ENCODE measurements at regions not wholly inside any gene's neighbourhood (a gene's known extent, or its start where the extent isn't known, plus 50 kb on each side); places are given as distances from the start of the nearest gene placed in this dataset.
"Not testable (repeated sequence)": the region's sequence is repeated elsewhere in the genome, so short reads cannot be mapped to it uniquely, and the experiment has no call there.

GRCh38 chr6:44042989-44043478 lies 84.2 kb downstream of the MRPL14 start:
- H3K9ac ChIP-seq (ENCODE audit: low read length in 5 of 5): no peak overlapping the region
- peaks cover 0 to 4% (median 0%) of the 10 kb centered on the region in 5 donors for H3K27me3 ChIP-seq (ENCODE audit: control insufficient read depth in 5 of 5, insufficient read depth in 4 of 5, low read length in 5 of 5)
- peaks cover 3 to 23% (median 18%) of the 10 kb centered on the region in 5 donors for H3K4me1 ChIP-seq (ENCODE audit: control insufficient read depth in 5 of 5, insufficient read depth in 5 of 5, low read length in 5 of 5)
- H3K27ac ChIP-seq (ENCODE audit: low read depth, low read length): no peak overlapping the region
- no peaks in the 10 kb centered on the region for H3K36me3 ChIP-seq (ENCODE audit: control insufficient read depth in 5 of 5, insufficient read depth in 5 of 5, low read length in 5 of 5)
- H3K4me3 ChIP-seq (ENCODE audit: low read depth in 1 of 5, low read length in 5 of 5): no peak overlapping the region
- no peaks in the 10 kb centered on the region for H3K9me3 ChIP-seq (ENCODE audit: control insufficient read depth in 5 of 5, low read length in 5 of 5)

DNA sequence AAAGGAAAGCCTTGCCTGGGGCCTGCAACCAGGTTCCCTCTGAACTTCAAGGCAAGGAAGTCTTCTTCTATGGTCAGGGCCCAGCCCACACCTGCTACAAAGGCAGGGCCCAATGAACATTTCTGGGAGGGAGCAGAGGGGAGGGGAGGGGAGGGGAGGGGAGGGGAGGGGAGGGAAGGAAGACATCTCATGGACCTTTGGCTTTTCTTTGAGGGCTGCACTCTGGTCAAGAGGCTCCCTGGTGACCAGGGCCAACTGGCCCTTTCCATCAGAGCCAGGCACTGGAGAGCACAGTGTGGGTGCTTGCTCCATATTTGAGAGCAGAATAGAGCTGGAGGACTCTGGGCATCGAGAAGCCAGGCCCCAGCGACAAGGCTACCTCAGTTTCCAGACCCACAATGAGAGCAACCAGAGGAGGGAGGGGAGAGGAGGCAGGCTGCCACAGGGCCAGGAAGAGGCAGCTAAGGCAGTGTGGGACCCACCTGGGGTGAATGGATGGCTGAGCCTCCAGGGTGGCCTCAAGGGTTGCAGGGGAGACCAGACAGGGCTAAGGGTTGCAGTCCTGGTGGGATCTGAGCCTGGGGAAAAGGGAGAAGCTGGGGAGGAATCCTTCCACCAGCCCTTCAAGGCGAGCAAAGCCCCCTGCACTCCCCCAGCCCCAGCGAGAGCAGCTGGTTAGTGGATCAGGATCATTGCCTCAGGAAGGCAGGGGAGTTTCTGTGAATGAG lies 84.8 kb downstream of the MRPL14 start:
- H3K9ac ChIP-seq (ENCODE audit: low read length in 5 of 5): no peak overlapping the region
- H3K4me3 ChIP-seq (ENCODE audit: low read depth in 1 of 5, low read length in 5 of 5): no peak overlapping the region
- no peaks in the 10 kb centered on the region for H3K36me3 ChIP-seq (ENCODE audit: control insufficient read depth in 5 of 5, insufficient read depth in 5 of 5, low read length in 5 of 5)
- peaks cover 3 to 23% (median 18%) of the 10 kb centered on the region in 5 donors for H3K4me1 ChIP-seq (ENCODE audit: control insufficient read depth in 5 of 5, insufficient read depth in 5 of 5, low read length in 5 of 5)
- no peaks in the 10 kb centered on the region for H3K9me3 ChIP-seq (ENCODE audit: control insufficient read depth in 5 of 5, low read length in 5 of 5)
- peaks cover 0 to 4% (median 0%) of the 10 kb centered on the region in 5 donors for H3K27me3 ChIP-seq (ENCODE audit: control insufficient read depth in 5 of 5, insufficient read depth in 4 of 5, low read length in 5 of 5)
- H3K27ac ChIP-seq (ENCODE audit: low read depth, low read length): no peak overlapping the region

- peaks cover 3 to 23% (median 18%) of the 10 kb centered on the region in 5 donors for H3K4me1 ChIP-seq (ENCODE audit: control insufficient read depth in 5 of 5, insufficient read depth in 5 of 5, low read length in 5 of 5)
- H3K9me3 ChIP-seq (ENCODE audit: control insufficient read depth in 5 of 5, low read length in 5 of 5): no peaks in the 10 kb centered on the region
- H3K27ac ChIP-seq (ENCODE audit: low read depth, low read length): no peak overlapping the region
- H3K36me3 ChIP-seq (ENCODE audit: control insufficient read depth in 5 of 5, insufficient read depth in 5 of 5, low read length in 5 of 5): no peaks in the 10 kb centered on the region
- H3K4me3 ChIP-seq (ENCODE audit: low read depth in 1 of 5, low read length in 5 of 5): no peak overlapping the region
- peaks cover 0 to 3% (median 0%) of the 10 kb centered on the region in 5 donors for H3K27me3 ChIP-seq (ENCODE audit: control insufficient read depth in 5 of 5, insufficient read depth in 4 of 5, low read length in 5 of 5)
- no peak overlapping the region for H3K9ac ChIP-seq (ENCODE audit: low read length in 5 of 5)
Measured at GRCh38 chr6:44041461-44042260, 85.6 kb downstream of the MRPL14 start.

DNA sequence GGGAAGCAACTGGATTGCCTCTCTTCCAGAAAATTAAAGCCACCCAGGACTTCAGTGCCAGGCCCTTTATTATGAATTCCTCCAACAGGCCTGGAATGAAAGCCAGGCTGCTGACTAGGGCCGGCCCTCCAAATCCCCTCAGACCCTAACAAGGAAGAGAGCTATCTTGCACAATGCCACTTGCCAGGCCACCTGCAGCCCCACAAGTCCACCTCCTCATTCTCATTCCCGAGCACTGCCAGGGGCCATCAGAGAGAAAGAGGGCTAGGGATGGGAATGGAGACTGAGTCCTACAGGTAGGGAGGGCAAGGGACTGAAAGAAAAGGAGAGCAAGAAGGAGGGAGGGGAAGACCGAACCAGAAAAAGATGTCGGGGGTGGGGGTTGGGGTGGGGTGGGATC lies 86.5 kb downstream of the MRPL14 start:
- Histone ChIP-seq H3K36me3 (ENCODE audit: control insufficient read depth in 5 of 5, insufficient read depth in 5 of 5, low read length in 5 of 5) (no peaks in the 10 kb centered on the region), H3K4me3 (ENCODE audit: low read depth in 1 of 5, low read length in 5 of 5) (no peak overlapping the region), H3K27ac (ENCODE audit: low read depth, low read length) (no peak overlapping the region), H3K9me3 (ENCODE audit: control insufficient read depth in 5 of 5, low read length in 5 of 5) (no peaks in the 10 kb centered on the region), H3K27me3 (ENCODE audit: control insufficient read depth in 5 of 5, insufficient read depth in 4 of 5, low read length in 5 of 5) (peaks cover 0 to 3% (median 0%) of the 10 kb centered on the region in 5 donors), H3K4me1 (ENCODE audit: control insufficient read depth in 5 of 5, insufficient read depth in 5 of 5, low read length in 5 of 5) (peaks cover 3 to 24% (median 18%) of the 10 kb centered on the region in 5 donors), H3K9ac (ENCODE audit: low read length in 5 of 5) (no peak overlapping the region)

- no peak overlapping the region for H3K4me3 ChIP-seq (ENCODE audit: low read depth in 1 of 5, low read length in 5 of 5)
- H3K27me3 ChIP-seq (ENCODE audit: control insufficient read depth in 5 of 5, insufficient read depth in 4 of 5, low read length in 5 of 5): peaks cover 0 to 3% (median 0%) of the 10 kb centered on the region in 5 donors
- H3K4me1 ChIP-seq (ENCODE audit: control insufficient read depth in 5 of 5, insufficient read depth in 5 of 5, low read length in 5 of 5): peaks cover 3 to 27% (median 21%) of the 10 kb centered on the region in 5 donors
- H3K27ac ChIP-seq (ENCODE audit: low read depth, low read length): no peak overlapping the region
- no peaks in the 10 kb centered on the region for H3K9me3 ChIP-seq (ENCODE audit: control insufficient read depth in 5 of 5, low read length in 5 of 5)
- no peaks in the 10 kb centered on the region for H3K36me3 ChIP-seq (ENCODE audit: control insufficient read depth in 5 of 5, insufficient read depth in 5 of 5, low read length in 5 of 5)
- no peak overlapping the region for H3K9ac ChIP-seq (ENCODE audit: low read length in 5 of 5)
Measured at GRCh38 chr6:44039839-44040350, 87.4 kb downstream of the MRPL14 start.

DNA sequence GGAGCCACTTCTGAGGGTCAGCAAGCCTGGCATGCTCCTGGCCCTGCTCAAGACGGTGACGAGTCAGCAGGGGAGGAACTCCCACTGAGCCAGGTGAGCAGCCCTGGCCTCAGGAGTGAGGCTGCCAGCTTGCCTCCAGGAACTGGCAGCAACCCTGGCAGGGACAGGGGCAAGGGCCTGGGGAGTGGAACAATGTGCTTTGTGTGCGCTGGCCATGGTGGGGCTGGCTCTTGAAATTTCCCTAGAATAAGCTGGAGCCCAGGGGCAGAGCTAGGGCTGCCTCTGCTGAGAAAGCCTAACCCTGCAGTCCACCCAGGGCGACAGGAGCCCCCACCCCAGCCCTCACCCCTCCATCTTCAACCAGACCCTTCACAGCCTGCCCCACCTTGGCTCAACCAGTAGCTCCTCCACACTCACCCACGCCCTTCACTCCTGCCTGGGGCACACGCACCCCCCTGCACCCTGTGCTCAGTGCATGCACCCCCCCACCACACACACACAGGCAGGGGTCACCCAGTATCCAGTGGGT lies 88.0 kb downstream of the MRPL14 start:
- Histone ChIP-seq H3K4me3 (ENCODE audit: low read depth in 1 of 5, low read length in 5 of 5) (no peak overlapping the region), H3K9ac (ENCODE audit: low read length in 5 of 5) (no peak overlapping the region), H3K36me3 (ENCODE audit: control insufficient read depth in 5 of 5, insufficient read depth in 5 of 5, low read length in 5 of 5) (no peaks in the 10 kb centered on the region), H3K9me3 (ENCODE audit: control insufficient read depth in 5 of 5, low read length in 5 of 5) (no peaks in the 10 kb centered on the region), H3K27ac (ENCODE audit: low read depth, low read length) (no peak overlapping the region), H3K4me1 (ENCODE audit: control insufficient read depth in 5 of 5, insufficient read depth in 5 of 5, low read length in 5 of 5) (peaks cover 1 to 27% (median 21%) of the 10 kb centered on the region in 5 donors), H3K27me3 (ENCODE audit: control insufficient read depth in 5 of 5, insufficient read depth in 4 of 5, low read length in 5 of 5) (peaks cover 0 to 3% (median 0%) of the 10 kb centered on the region in 5 donors)

DNA sequence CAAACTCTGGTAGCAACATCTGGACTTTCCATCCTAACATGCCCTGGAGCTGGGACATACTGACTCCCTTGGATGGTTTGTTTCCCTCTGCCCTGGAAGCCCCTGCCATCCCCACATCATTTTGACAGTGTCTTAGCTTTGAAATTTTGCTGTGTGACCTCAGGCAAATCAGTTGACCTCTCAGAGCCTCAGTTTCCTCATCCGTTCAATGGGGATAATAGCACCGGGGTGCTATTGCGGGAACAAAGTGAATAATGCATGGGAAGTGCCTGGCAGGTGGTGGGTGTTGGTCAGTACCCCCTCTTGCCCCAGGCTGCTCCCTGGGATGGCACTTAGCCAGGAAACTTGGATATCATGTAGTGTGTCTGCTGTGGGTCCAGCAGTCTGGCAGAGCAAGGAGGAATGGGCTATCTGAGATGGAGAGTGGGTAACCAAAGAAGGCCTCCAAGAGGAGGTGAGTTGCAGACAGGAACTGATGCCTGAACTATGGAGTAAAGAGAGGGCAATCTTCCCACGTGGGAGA lies 88.6 kb downstream of the MRPL14 start:
- no peaks in the 10 kb centered on the region for H3K36me3 ChIP-seq (ENCODE audit: control insufficient read depth in 5 of 5, insufficient read depth in 5 of 5, low read length in 5 of 5)
- peaks cover 0 to 4% (median 0%) of the 10 kb centered on the region in 5 donors for H3K27me3 ChIP-seq (ENCODE audit: control insufficient read depth in 5 of 5, insufficient read depth in 4 of 5, low read length in 5 of 5)
- H3K4me3 ChIP-seq (ENCODE audit: low read depth in 1 of 5, low read length in 5 of 5): no peak overlapping the region
- H3K9ac ChIP-seq (ENCODE audit: low read length in 5 of 5): no peak overlapping the region
- H3K27ac ChIP-seq (ENCODE audit: low read depth, low read length): no peak overlapping the region
- peaks cover 0 to 26% (median 20%) of the 10 kb centered on the region in 5 donors for H3K4me1 ChIP-seq (ENCODE audit: control insufficient read depth in 5 of 5, insufficient read depth in 5 of 5, low read length in 5 of 5)
- H3K9me3 ChIP-seq (ENCODE audit: control insufficient read depth in 5 of 5, low read length in 5 of 5): no peaks in the 10 kb centered on the region

DNA sequence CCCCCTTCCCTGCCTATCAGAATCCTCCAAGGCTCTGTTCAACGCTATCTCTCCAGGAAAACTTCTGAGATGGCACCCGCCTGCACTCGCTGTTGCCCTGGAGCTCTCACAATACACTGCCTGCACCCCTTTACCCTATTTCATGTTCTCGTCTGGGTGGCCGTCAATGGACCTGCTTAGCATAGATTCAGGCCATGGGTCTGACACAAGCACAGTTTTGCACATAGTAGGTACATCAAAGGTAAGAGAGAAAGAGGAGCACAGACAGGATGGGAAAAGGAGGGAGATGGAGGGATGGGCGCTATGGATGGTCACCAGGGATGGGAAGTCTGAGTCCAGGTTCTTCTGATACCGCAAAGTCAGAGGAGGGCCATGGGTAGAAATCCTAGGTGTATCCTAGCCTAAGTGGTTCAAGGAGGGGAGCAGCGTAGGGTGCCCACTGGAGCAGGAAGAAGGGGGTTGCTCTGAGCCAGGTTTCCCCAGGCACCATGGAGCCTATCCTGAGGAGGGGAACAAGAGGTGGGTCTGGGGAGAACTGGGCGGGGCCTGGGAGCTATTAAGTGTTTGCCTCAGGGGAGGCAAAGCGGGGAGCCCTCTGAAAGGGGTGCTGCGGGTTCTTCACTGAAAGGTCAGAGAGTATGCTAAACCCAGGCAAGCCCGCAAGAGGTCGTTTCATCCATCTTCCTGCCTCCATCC lies 89.3 kb downstream of the MRPL14 start:
- no peaks in the 10 kb centered on the region for H3K36me3 ChIP-seq (ENCODE audit: control insufficient read depth in 5 of 5, insufficient read depth in 5 of 5, low read length in 5 of 5)
- H3K4me3 ChIP-seq (ENCODE audit: low read depth in 1 of 5, low read length in 5 of 5): no peak overlapping the region
- H3K27ac ChIP-seq (ENCODE audit: low read depth, low read length): no peak overlapping the region
- peaks cover 0 to 20% (median 15%) of the 10 kb centered on the region in 5 donors for H3K4me1 ChIP-seq (ENCODE audit: control insufficient read depth in 5 of 5, insufficient read depth in 5 of 5, low read length in 5 of 5)
- peaks cover 0 to 4% (median 0%) of the 10 kb centered on the region in 5 donors for H3K27me3 ChIP-seq (ENCODE audit: control insufficient read depth in 5 of 5, insufficient read depth in 4 of 5, low read length in 5 of 5)
- H3K9ac ChIP-seq (ENCODE audit: low read length in 5 of 5): no peak overlapping the region
- no peaks in the 10 kb centered on the region for H3K9me3 ChIP-seq (ENCODE audit: control insufficient read depth in 5 of 5, low read length in 5 of 5)

DNA sequence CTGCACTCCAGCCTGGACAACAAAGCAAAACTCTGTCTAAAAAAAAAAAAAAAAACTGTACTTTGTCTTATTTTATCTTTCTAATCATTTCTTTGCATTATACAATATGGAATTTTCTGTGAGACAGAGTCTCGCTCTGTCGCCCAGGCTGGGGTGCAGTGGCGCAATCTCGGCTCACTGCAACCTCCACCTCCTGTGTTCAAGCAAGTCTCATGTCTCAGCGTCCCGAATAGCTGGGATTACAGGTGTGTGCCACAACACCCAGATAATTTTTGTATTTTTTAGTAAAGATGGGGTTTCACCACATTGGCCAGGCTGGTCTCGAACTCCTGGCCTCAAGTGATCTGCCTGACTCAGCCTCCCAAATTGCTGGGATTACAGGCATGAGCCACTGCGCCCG lies 90.0 kb downstream of the MRPL14 start:
- not testable (repeated sequence) for H3K9ac ChIP-seq (ENCODE audit: low read length in 5 of 5); H3K27ac ChIP-seq (ENCODE audit: low read depth, low read length); H3K9me3 ChIP-seq (ENCODE audit: control insufficient read depth in 5 of 5, low read length in 5 of 5); H3K27me3 ChIP-seq (ENCODE audit: control insufficient read depth in 5 of 5, insufficient read depth in 4 of 5, low read length in 5 of 5); H3K36me3 ChIP-seq (ENCODE audit: control insufficient read depth in 5 of 5, insufficient read depth in 5 of 5, low read length in 5 of 5); H3K4me3 ChIP-seq (ENCODE audit: low read depth in 1 of 5, low read length in 5 of 5)
- peaks cover 0 to 14% (median 8%) of the 10 kb centered on the region in 5 donors for H3K4me1 ChIP-seq (ENCODE audit: control insufficient read depth in 5 of 5, insufficient read depth in 5 of 5, low read length in 5 of 5)
